ENCODE measurements at regions not wholly inside any gene's neighbourhood (a gene's known extent, or its start where the extent isn't known, plus 50 kb on each side); places are given as distances from the start of the nearest gene placed in this dataset.

GRCh38 chrX:39609941-39610340 is 487.8 kb downstream of the BCOR start:
- TF ChIP-seq POLR2AphosphoS5 (IDR thresholded peaks at IDR 0.05; ENCODE audit: low read depth, low read length) (no peak), POLR2A (IDR thresholded peaks at IDR 0.05; ENCODE audit: low read depth, low read length) (no peak)

Measured in GM12892 (cell line).